A673 (cell line): ENCODE measurements at regions not wholly inside any gene's neighbourhood (a gene's known extent, or its start where the extent isn't known, plus 50 kb on each side); places are given as distances from the start of the nearest gene placed in this dataset.

Source experiments
- BruUV-seq: library from RNA; stranded (reverse); fragments of 400-500 nt; replicated peaks from 2 replicates; lab custom pipeline; 2021; lab: Mats Ljungman, UMichigan
- CTCF ChIA-PET: fragments of 300-600 bp; sonication (Branson Sonifier 250); formaldehyde crosslinking; loops from one replicate; lab custom pipeline; 2022; ENCODE audit warnings: antibody characterized with exemption; lab: Charles Lee
- POLR2A ChIA-PET: fragments of 300-600 bp; sonication (Branson Sonifier 250); formaldehyde crosslinking; loops from one replicate; lab custom pipeline; 2022; ENCODE audit warnings: antibody characterized with exemption; ENCODE audit not compliant: low non-redundant PET; lab: Charles Lee
- DNase-seq: peaks from one replicate; pipeline ENCODE4 v3.0.0-alpha.2; 2015; ENCODE audit warnings: low spot score
- H3K27ac ChIP-seq: fragments of 200-600 bp; sonication (generic); 2 replicates; pipeline ENCODE4 v1.5.1; 2016; ENCODE audit warnings: mixed run types, low read depth, mild to moderate bottlenecking, mixed read lengths, antibody characterized with exemption, low read length; ENCODE audit not compliant: poor library complexity, severe bottlenecking
- H3K27me3 ChIP-seq: fragments of 200-600 bp; sonication (generic); replicated peaks from 2 replicates; pipeline ENCODE4 v1.6.1; 2017; ENCODE audit warnings: mixed run types, low read depth, mild to moderate bottlenecking, mixed read lengths, antibody characterized with exemption, low read length; ENCODE audit not compliant: insufficient read depth, poor library complexity
- H3K36me3 ChIP-seq: fragments of 200-600 bp; sonication (generic); 2 replicates; pipeline ENCODE4 v1.6.1; 2016; ENCODE audit warnings: mixed run types, mild to moderate bottlenecking, mixed read lengths, antibody characterized with exemption, low read length; ENCODE audit not compliant: insufficient read depth, poor library complexity, severe bottlenecking
- H3K4me1 ChIP-seq: fragments of 200-600 bp; sonication (generic); 2 replicates; pipeline ENCODE4 v1.6.1; 2017; ENCODE audit warnings: mixed run types, mild to moderate bottlenecking, mixed read lengths, antibody characterized with exemption, low read length; ENCODE audit not compliant: insufficient read depth, poor library complexity, severe bottlenecking
- H3K4me3 ChIP-seq: fragments of 200-600 bp; sonication (generic); 2 replicates; pipeline ENCODE4 v1.5.1; 2016; ENCODE audit warnings: low read depth, mixed run types, mild to moderate bottlenecking, mixed read lengths, low read length; ENCODE audit not compliant: poor library complexity, severe bottlenecking
- H3K9me3 ChIP-seq: fragments of 200-600 bp; sonication (generic); 2 replicates; pipeline ENCODE4 v1.6.1; 2016; ENCODE audit warnings: mixed run types, low read depth, mild to moderate bottlenecking, mixed read lengths, antibody characterized with exemption, low read length; ENCODE audit not compliant: poor library complexity, severe bottlenecking
- CTCF ChIP-seq: fragments of 300-800, 200-600 bp; sonication (generic); conservative IDR thresholded peaks from 2 replicates; pipeline ENCODE4 v1.5.1; 2017; ENCODE audit warnings: low read depth, mild to moderate bottlenecking, antibody characterized with exemption, low read length, moderate library complexity, mixed read lengths
- EZH2 ChIP-seq: fragments of 200-600 bp; sonication (generic); IDR thresholded peaks from 2 replicates; pipeline ENCODE4 v1.6.1; 2017; ENCODE audit warnings: borderline replicate concordance, low read depth, mild to moderate bottlenecking, mixed read lengths, antibody characterized with exemption, low read length; ENCODE audit not compliant: poor library complexity, severe bottlenecking
- intact Hi-C: fragments of 100-400 bp; cut with micrococcal nuclease; formaldehyde crosslinking; loops from one replicate; pipeline ENCODE4 v1.10.0; 2022; ENCODE audit not compliant: unreplicated experiment

GRCh38 chr1:214192825-214193643 is 87.9 kb upstream of the SMYD2 start:
- no peaks in the 10 kb centered on the region for H3K36me3 ChIP-seq
- H3K27ac ChIP-seq, result no peak overlapping the region
- no peaks in the 10 kb centered on the region for H3K4me1 ChIP-seq
- intact Hi-C loops, result no loop called here
- DNase-seq, result no peak
- CTCF ChIA-PET, result no interaction called here
- no peak overlapping the region for H3K4me3 ChIP-seq
- H3K27me3 ChIP-seq, result peaks cover 92% of the 10 kb centered on the region
- BruUV-seq, result no TSS peak
- no peaks in the 10 kb centered on the region for H3K9me3 ChIP-seq
- POLR2A ChIA-PET, result no interaction called here
- TF ChIP-seq CTCF (no peak), EZH2 (no peak)

- Histone ChIP-seq H3K36me3 (no peaks in the 10 kb centered on the region), H3K9me3 (no peaks in the 10 kb centered on the region), H3K4me3 (no peak overlapping the region), H3K27me3 (peaks cover 92% of the 10 kb centered on the region), H3K27ac (no peak overlapping the region), H3K4me1 (no peaks in the 10 kb centered on the region)
- intact Hi-C loops, result no loop called here
- DNase-seq, result no peak
- ChIA-PET POLR2A (no interaction called here), CTCF (no interaction called here)
- no peak for TF ChIP-seq EZH2
- no peak for TF ChIP-seq CTCF
- no TSS peak for BruUV-seq
These were observed 87.3 kb upstream of the SMYD2 start for GRCh38 chr1:214193691-214194090.

- H3K4me3 ChIP-seq, result no peak overlapping the region
- no peak for TF ChIP-seq CTCF
- no peak for TF ChIP-seq EZH2
- H3K4me1 ChIP-seq, result no peaks in the 10 kb centered on the region
- CTCF ChIA-PET, result no interaction called here
- no peaks in the 10 kb centered on the region for H3K36me3 ChIP-seq
- no TSS peak for BruUV-seq
- intact Hi-C loops, result no loop called here
- H3K9me3 ChIP-seq, result no peaks in the 10 kb centered on the region
- no peak for DNase-seq
- POLR2A ChIA-PET, result no interaction called here
- peaks cover 91% of the 10 kb centered on the region for H3K27me3 ChIP-seq
- no peak overlapping the region for H3K27ac ChIP-seq
These were observed 82.4 kb upstream of the SMYD2 start for GRCh38 chr1:214198571-214198970.
